Right ventricle myocardium inferior (tissue), 1 donor: ENCODE measurements at regions not wholly inside any gene's neighbourhood (a gene's known extent, or its start where the extent isn't known, plus 50 kb on each side); places are given as distances from the start of the nearest gene placed in this dataset.
"Not testable (repeated sequence)": the region's sequence is repeated elsewhere in the genome, so short reads cannot be mapped to it uniquely, and the experiment has no call there.

ENCODE experiments used
- ATAC-seq: fragments of 200-7000 bp; cut with Tn5 transposase; one replicate; pipeline ENCODE4 v1.9.1; 2020; ENCODE audit warnings: mild to moderate bottlenecking, moderate library complexity
- DNase-seq: peaks from one replicate; pipeline ENCODE4 v3.0.0; 2021; ENCODE audit errors: missing footprints
- intact Hi-C: fragments of 100-400 bp; cut with DNase I; formaldehyde crosslinking; loops from one replicate; pipeline ENCODE4 v1.11.0; 2022
- donor health status: DM: no; HTN: yes; CAD: no; lungs with severe emphysema.

DNA sequence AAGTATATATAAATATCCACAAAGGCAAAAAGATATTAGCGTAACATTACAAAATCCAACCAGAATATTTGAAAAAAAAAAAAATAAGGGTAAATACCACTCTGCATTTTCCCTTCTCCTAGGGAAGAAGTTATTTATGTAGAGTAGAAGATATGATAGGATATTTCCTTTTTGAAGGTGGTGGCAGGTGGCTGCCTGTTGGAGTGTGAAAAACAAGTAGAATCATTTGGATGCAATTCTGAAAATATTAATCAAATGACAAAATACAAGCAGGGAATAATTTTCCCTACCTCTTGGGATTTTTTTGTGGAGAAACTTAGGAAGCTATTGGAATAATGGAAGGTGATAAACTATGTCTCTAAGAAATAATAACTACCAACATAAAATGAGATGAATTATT lies 62.5 kb upstream of the OGFRL1 start:
- DNase-seq = no peak
- intact Hi-C loops = no loop called here
- no peak for ATAC-seq

DNA sequence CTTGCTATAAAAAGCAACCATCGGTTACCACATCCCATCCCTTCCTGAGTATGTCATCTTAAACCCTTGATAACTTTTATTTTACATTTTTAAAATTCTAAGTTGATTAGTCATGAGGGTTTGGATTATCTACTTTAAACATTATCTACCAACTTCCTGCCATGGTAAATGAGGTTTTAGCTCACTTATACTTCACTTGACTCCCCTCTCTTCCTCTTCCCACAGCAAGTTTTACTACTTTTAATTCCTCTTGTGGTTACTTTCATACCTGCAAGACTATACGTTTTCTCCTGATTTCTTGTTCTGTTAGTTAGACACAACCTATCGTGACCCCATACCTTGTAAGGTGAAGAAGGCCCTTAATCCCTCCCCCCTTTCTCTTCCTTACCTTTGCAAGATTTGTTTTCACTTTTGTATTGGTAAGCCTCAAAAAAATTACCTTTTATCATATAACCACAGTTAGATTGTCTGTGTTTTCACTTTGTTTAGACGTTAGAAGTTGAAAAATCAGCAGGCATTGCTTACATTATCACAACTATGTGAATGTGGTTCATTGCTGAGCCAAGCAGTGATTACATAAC lies 60.1 kb upstream of the OGFRL1 start:
- no peak for DNase-seq
- no peak for ATAC-seq
- intact Hi-C loops = no loop called here

DNA sequence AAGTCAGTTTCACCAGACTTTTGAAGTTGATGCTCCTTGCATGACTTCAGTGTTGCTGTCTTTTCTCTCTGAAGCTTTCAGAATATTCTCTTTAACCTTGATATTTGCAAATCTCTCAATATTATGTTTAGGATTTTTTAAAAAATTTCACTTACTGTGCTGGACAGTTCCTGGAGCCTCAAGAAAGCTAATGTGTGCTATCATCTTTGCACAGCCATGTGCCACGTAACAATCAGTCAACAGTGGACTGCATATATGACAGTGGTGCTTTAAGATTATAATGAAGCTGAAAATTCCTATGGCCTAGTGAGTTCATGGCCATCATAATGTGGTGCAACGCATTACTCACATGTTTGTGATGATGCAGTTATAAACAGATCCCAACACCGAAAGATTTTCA lies 59.1 kb upstream of the OGFRL1 start:
- intact Hi-C loops = no loop called here
- no peak for DNase-seq
- ATAC-seq = no peak

DNA sequence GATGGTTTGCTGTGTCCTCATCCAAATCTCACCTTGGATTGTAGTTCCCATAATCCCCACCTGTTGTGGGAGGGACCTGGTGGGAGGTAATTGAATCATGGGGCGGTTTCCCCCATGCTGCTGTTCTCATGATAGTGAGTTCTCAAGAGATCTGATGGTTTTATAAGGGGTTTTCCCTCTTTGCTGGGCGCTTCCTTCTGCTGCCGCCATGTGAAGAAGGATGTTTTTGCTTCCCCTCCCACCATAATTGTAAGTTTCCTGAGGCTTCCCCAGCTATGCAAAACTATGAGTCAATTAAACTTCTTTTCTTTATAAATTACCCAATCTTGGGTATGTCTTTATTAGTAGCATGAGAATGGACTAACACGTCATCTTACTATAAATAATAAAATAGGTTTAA lies 55.7 kb upstream of the OGFRL1 start:
- ATAC-seq, intact Hi-C loops, DNase-seq: not testable (repeated sequence)

DNA sequence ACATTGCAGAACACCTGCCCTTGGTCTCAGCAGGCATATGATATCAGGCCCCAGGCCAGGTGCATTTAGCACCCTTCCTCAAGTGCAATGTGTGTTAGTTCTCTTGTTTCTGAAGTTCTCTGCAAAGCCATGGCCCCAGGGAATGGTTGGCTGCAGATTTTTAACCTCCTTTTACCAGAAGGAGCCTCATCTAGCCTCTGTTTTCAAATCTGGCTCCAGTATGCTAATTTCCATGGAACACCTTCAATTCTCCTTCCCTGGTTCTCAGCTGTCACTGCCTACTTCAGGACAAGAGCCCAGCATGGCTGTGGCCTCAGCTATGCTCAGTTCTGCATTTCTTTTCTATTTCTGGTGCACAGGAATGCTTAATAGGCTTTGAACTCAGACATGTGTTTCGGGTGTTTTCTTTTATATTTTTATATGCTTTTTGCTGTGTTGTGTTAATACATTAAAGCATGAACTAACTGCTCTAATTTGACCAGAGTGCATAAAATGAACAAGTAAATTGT lies 51.6 kb upstream of the OGFRL1 start:
- intact Hi-C loops = no loop called here
- DNase-seq (no peak), ATAC-seq (no peak)

DNA sequence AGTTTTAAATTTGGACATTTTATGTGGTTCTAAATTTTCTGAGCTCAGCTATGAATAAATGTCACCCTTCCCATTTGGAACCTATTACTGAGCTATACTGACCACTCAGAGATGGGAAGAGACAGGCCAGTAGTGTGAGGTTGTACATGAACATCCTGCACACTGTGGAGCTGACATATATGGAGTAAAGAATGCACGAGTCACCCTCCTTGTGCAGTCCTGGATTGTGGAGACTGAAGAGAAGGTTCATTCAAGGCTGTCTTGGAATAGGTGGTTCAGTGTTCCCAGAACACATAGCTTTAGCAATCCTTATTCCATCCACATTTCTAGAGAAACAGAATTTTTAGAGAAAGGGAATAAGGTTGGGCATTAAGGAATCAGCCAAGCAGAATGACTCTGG lies 50.3 kb upstream of the OGFRL1 start:
- intact Hi-C loops = no loop called here
- ATAC-seq (no peak), DNase-seq (no peak)
